DND-41 (cell line): ENCODE measurements at regions not wholly inside any gene's neighbourhood (a gene's known extent, or its start where the extent isn't known, plus 50 kb on each side); places are given as distances from the start of the nearest gene placed in this dataset.

Source experiments
- EZH2 ChIP-seq: IDR thresholded peaks from 3 replicates; pipeline ENCODE4 v1.6.1; 2012; ENCODE audit warnings: borderline replicate concordance, low read depth, mild to moderate bottlenecking, moderate library complexity, low read length, inconsistent platforms; ENCODE audit not compliant: severe bottlenecking
- TF ChIP-seq, protein P1 (sequence below): IDR thresholded peaks from 2 replicates; pipeline ENCODE4 v1.5.1; 2012; ENCODE audit warnings: borderline replicate concordance, low read length, moderate library complexity, mild to moderate bottlenecking; ENCODE audit not compliant: poor library complexity, severe bottlenecking; ENCODE audit errors: extremely low read depth

- TF ChIP-seq, protein P1, sequence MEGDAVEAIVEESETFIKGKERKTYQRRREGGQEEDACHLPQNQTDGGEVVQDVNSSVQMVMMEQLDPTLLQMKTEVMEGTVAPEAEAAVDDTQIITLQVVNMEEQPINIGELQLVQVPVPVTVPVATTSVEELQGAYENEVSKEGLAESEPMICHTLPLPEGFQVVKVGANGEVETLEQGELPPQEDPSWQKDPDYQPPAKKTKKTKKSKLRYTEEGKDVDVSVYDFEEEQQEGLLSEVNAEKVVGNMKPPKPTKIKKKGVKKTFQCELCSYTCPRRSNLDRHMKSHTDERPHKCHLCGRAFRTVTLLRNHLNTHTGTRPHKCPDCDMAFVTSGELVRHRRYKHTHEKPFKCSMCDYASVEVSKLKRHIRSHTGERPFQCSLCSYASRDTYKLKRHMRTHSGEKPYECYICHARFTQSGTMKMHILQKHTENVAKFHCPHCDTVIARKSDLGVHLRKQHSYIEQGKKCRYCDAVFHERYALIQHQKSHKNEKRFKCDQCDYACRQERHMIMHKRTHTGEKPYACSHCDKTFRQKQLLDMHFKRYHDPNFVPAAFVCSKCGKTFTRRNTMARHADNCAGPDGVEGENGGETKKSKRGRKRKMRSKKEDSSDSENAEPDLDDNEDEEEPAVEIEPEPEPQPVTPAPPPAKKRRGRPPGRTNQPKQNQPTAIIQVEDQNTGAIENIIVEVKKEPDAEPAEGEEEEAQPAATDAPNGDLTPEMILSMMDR, result no peak
- no peak for TF ChIP-seq EZH2
Measured at GRCh38 chr2:62309081-62309464, 113.2 kb downstream of the B3GNT2 start.
